NCI-H2081 (cell line): ENCODE measurements at regions not wholly inside any gene's neighbourhood (a gene's known extent, or its start where the extent isn't known, plus 50 kb on each side); places are given as distances from the start of the nearest gene placed in this dataset.

Experiments used
- DNase-seq, 2 experiments: peaks; one replicate each; lab custom pipeline; 2025; lab: John Stamatoyannopoulos, UW

DNA sequence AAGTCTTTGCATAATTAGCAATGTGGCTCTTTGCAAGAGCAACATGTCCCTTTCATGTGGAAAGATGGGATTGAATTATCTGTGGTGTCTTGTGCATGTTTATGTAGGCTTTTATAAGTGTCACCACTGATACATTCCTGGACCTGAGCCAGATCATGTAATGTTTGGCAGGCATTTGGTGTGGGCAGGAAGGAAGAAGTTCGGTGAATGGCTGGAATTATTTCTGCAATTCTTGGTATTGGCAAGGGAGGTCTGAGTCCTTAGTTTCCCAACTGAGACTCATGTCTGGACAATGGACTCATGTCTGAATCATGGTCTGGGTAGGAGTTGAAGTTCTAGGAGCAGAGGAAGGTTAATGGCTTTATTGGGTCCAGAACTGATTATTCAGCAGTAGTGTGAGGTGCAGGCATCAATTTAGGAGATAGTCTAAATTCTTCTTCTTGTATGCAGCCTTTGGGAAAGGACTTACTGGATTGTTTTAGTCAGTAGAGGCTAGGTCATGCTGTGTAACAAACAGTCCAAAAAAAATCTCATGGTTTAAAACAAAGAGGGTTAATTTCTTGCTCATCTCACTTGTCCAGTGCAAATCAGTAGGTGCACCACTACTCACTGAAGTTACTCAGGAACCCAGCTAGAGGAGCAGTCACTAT is 186.5 kb upstream of the LHX5 start:
- DNase-seq = no peak

DNA sequence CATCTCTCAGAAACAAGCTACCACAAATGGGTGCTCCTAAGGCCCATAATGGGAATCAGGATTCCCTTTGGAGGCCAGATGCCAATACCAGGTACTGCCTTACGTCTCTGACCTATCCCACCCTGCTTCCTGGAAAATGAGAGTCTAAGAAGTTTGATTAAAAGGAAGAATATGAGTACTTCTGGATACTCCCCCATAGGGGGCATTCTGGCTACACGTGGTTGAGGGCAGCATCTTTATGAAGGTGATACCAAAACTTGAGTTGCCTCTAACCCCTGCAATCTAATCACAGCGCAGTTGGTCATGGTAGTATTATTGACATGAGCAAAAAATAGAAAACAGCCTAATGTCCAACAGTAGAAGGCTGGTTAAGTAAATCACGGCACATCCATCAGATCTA is 184.2 kb upstream of the LHX5 start:
- no peak for DNase-seq

DNA sequence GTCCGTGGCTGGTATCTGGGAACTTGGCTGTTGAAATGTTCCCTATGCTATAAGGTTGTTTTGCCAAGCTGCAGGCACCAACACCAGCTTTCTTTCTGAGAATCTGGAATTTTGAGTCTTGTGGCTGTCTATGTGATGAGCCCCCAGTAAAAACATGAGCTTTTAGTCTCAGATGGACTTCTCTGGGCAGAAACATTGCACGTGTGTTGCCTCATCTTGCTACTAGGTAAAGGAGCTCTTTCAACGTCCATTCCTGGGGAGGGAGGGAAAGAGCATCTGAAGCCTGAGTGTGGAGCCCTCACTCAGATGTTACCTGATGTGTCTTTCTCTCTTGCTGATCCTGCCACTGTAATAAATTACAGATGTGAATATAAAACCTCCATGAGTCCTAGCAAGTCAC is 183.8 kb upstream of the LHX5 start:
- no peak for DNase-seq

DNA sequence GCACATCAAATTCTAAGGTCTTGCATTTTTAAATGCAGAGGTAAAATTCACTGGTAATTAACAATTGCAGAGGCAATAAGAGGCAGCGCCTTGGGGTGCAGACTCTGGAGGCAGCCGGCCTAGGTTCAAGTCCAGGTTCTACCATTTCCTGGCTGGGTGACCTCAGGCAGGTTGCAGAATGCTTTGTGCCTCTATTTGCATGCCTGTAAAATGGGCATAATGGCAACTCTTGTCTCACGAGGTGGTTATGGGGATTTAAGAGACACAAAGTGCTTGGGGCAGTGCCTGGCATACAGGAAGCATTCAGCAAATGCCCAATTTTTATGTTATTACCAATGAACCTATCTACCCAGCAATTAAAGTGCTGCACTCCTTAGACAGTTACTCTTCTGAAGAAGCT is 180.0 kb upstream of the LHX5 start:
- DNase-seq = no peak

DNA sequence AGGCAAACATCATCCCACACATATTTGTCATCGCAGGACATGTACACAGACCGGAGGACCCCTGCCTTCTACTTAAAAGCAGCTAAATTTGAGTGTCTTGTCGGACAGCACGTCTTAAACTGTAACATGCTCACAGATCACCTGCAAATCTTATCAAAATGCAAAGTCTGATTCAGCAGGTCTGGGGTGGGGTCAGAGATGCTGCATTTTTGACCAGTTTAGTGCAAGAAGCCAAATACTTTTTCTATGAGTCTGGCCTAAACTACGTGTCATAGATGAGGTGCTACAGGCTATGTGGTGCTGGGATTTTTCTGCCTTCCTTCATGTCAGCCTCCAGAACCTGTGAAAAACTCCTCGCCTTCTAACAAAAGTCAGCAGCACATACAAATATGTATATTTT is 178.8 kb upstream of the LHX5 start:
- DNase-seq = no peak

DNA sequence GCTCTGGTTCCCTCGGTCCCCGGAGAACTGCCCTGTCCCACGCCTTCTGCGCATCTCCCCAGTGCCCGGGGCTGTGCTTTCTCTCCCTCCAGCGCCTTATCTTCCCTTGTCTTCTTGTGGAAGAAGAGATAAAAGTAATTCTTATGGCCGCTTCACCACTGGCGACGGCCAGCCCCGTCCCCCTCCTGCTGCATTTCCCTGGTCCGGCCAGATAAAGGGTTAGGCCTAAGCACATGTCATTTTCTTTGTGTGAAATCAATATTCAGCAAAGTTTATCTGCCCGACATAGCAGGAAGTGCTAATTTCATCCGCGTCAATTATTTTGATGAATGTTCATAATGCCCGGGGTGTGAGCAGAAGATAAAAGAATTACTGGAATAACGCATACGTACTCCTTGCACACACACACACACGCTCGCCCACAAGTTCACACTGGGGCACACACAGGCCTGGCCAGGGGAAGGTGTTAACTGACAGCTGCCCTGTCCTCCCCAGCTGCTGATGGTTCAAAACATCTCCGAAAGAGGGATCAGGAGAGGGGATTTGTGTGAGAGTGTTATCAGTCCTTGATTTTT is 177.7 kb upstream of the LHX5 start:
- DNase-seq = no peak

DNA sequence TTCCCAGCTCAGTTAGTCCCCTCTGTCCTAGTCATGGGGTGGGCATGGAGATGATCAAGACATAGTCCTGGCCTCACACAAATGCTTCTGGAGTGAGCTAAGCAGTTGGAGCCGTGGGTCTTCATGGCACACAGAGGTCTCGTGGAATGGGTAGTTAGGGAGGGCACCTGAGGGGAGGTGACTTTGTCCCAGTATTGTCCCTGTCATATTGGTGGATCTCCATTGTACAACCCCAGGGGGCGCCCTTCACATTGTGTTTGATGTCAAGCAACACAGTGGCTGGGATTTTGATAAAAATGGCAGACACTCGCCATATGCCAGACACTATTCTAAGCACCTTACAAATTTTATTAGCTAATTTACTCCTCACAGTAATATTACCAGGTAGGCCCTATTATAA is 175.4 kb upstream of the LHX5 start:
- DNase-seq = no peak

DNA sequence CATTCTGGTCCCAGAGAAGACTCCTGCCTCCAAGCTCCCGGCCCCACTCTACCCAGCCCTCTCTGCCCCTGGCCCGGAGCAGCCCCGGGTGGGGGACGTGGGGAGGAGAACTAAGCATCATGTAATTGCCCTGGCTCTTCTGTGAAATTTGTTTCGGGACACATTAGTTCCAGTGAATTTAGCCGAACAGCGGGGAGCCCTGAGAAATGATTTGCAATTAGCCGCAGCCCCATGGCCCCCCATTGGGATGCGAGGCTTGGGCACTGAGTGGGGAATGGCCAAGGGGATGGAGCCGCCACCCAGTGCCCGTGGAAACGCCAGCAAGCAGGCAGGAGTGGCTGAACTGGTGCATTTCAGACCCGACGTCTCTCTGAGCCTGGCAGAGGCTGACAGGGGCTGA is 173.9 kb upstream of the LHX5 start:
- no peak for DNase-seq

DNA sequence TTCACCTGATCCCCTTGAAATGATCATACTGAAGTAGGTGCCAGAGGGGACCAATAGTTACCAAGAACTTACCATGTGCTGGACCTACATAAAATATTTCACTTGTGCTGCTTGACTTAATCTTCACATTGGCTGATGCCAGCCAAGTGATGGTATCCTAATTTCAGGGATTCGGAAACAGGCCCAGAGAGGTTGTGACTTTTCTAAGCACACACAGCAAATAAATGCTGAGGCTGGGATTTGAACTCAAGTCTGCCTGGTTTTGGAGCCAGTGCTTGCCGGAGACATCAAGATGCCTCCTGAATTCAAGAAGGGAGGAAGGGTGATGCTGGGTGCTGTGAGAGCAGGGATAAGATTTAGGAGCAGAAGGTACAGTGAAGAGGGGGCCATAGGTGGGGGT is 173.5 kb upstream of the LHX5 start:
- DNase-seq = no peak

DNA sequence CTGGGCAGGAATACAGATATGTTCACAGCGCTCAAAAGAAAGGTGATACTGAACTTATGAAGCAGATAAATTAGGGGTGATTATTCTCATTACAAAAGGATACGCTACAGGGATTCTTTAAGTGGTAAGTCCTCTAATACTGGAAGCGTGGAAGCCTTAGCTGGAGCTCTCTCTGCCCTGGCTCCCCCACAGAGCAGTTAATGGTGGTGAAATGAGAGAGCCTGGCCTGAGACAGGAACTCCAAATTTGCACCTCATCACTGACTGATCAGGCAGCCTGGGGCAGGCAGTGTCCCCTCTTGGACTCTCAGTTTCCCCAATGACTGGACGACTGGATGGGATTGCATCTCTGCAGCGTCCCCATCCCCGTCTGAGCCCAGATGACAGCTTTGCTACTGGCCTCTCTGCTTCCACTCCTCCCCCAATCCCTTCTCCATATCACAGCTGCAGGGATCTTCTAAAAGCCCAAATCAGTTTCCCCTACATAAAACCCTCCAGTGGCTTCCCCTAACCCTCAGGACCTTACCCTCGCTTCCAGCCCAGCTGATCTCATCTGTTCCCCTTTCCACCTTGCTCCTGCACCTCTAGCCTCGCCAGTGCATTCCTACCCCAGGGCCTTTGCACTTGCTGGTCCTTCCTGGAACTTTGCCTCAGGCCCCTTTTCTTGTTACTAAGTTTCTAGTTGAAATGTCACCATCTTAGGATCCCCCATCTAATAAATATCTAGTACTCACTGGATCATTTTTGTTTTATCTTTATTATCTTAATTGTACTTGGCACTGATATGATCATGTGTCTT is 171.7 kb upstream of the LHX5 start:
- DNase-seq = no peak

DNA sequence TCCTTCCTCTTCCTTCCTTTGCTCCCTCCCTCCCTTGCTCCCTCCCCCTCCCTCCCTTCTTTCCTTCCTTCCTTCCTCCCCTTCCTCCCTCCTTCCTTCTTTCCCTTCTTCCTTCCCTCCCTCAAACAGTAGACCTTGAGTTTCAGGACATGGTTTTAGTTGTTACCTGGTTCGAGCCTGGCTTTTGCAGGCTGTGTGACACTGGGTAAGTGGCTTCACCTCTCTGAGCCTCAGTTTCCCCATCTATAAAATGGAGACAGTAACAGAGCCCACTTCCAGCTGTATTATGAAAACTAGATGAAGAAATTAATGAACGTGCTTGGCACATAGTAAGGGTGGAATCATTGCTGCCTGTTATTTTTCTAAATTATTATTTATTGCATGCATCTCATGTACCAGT is 171.0 kb upstream of the LHX5 start:
- DNase-seq = no peak

DNA sequence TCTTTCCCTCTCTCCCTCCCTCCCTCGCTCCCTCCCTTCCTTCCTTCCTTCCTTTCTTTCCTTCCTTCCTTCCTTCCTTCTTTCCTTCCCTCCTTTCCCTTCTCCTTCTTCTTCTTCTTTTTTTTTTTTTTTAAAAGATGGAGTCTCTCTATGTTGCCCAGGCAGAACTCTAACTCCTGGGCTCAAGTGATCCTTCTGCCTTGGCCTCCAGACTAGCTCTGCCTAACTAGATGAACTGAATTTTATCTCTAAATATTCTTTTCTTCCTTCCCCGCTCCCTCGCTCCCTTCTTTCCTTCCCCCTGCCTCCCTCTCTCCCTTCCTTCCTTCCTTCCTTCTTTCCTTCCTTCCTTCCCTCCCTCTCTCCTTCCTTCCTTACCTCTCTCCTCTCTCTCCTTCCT is 170.5 kb upstream of the LHX5 start:
- DNase-seq = no peak

DNA sequence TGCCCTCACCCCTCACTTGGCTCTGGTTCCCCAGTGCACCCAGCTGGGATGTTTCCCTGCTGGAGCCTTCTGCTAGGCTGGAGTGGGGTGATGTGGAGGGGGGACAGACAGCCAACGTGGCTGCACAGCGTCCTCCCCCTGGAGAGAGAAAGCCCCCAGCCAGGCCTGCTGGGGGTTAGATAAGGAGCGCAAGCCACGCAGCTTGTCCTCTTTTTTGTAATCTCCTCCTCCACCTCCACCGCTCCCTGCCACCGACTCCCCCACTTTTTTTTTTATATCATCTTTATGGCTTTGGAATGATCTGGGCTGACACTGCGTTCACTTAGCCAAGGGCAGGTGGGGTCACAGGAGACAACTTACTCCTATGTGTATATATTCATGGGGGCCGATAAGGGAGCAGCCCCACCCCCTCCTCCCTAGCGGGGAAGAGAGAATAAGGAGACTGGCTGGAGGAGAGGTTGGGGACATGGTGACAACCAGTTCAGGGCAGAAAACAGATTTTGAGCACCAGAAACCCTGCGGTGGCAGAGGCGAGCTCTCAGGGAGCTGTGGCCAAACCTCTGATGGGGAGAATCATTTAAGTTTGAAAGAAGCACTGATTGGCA is 169.9 kb upstream of the LHX5 start:
- DNase-seq = no peak

DNA sequence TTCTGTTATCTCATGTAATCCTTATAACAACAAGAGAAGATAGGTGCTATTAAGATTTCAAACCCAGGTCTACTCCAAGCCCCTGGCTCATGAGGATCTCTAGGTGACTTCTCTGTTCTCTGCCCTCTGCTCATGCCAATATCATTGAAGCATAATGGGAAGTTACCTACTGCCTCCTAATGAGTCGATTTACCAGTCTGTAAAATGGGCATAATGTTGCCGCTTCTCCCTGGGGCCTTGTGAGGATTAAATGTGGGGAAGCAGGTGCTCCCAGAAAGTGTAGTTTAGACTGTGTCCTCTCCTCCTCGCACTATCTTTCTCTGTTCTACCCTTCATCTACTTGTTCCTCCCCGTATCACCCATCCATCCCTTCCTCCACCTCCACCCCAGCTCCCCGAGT is 169.2 kb upstream of the LHX5 start:
- no peak for DNase-seq

DNA sequence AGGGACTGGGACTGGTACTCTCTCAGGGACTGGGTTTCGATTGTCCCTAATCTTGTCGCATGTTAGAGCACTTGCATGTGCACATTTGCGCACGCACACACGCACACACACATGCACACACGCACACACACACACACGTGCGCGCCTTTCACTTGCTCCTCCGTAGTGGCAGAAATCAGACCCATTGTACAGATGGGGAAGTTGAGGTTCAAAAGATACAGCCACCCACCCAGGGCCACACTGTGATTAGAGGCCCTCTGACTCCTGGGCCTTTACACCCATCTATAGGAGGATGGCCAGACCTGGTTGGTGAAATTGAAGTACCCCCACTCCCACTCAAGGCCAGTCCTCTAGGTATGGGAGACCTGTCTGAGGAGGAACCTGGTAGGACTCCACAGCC is 167.8 kb upstream of the LHX5 start:
- no peak for DNase-seq

DNA sequence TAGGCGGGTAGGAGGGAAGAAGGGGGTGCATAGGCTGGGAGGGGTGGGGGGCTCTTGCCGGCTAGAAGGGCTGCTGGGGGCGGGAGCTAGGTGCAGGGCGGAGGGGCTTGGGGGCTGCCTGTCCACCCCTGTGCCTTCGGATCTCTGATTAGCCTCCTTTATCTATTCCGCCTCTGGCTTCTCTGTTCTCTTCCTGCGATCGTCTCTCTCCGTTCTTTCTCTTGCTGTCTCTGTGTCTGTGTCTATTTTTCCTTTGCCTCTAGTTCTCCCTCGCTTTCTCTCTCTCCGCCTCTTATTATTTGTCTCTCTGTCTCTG is 166.7 kb upstream of the LHX5 start:
- DNase-seq = no peak

DNA sequence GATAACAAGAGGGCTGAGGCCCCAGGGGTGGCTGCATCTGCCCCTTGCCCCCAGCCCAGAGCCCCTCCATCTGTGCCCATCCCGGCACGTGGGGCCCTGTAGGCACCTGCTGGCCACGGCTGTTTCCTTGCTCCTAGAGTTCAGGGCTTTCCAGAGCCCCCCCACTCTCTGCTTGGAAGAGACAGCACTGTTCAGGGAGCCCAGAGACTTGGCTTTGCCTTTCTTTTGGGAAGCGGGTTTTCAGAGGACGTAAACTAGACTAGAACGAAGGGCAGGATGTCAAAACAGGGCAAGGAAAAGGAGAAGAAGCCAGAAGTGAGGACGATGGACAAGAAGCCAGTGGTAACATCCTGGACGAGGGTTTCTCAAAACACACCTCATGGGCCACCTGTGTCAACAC is 163.3 kb upstream of the LHX5 start:
- no peak for DNase-seq

DNA sequence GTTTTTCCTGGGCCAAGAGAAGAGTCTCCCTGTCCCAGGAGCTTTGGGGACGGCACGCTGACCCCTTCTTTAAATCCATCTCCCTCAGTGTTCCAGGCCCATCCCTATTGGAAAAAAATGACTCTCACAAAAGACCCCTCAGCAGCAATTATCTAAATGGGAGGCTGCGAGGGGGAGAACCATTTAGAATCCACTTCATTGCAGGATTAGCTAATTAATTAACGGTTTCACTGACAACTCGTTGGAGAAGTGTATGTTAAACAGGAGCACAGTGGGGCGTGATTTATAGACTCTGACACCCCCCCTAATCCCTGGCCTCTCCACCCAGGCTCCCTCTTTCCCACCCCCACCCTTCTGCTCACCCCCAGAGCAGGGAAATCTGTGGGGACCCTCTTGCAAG is 162.8 kb upstream of the LHX5 start:
- no peak for DNase-seq

DNA sequence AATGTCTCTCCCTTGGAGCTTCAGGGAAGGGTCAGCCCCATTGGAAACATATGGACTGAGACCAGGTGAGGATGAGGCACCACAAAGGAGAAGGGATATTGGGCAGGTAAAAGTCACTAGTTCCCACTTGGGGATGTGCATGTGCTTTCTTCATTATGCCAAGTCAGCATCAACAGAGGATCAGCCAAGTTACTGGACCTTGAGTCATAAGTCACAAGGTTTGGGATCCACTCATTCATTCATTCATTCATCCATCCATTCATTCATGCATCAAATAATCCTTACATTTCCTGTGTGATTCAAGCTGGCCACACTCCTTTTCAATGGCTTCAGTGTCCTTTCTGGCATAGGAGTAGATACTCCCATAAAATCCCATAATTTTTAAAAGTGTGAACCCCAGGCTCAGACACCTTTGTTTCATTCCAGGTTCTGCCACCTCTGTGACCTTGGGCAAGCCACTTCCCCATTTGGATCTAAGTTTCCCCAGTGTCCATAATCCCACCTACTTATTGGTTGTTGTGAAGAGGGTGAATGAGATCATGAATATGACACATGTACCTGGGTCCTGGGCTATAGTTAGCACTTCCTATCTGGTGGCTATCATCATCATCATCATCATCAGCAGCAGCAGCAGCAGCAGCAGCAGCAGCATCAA is 162.1 kb upstream of the LHX5 start:
- no peak for DNase-seq

DNA sequence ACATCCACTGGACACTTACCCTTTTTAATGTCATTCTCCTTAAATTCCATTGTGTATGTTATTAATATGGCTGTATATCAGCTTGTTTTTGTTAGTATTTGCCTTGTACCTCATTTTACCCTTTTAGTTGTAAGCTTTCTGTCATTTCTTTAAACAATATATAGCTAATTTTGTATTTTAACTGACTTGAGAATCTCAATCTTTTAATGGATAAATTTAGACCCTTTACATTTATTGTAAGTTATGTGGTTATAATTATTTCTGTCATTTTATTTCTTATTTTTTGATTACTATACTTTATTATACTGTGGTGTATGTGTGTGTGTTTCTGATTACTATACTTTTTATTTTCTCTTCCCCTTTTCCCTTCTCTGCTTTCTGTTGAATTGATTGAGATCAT is 159.0 kb upstream of the LHX5 start:
- no peak for DNase-seq

DNA sequence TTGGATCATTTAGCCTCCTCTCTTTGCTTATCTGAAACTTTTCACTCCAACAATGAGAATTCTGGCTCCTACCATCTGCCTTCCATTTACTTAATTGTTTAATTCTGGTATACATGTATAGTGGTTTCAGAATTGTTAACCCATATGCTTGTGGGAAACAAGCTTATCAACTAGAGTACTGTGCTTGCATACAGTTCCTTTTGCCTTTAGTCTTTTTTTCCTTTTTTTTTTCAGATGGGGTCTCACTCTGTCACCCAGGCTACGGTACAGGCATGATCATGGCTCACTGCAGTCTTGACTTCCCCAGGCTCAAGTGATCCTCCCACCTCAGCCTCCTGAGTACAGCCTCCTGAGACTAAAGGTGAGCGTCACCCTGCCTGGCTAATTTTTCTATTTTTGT is 153.8 kb upstream of the LHX5 start:
- no peak for DNase-seq

DNA sequence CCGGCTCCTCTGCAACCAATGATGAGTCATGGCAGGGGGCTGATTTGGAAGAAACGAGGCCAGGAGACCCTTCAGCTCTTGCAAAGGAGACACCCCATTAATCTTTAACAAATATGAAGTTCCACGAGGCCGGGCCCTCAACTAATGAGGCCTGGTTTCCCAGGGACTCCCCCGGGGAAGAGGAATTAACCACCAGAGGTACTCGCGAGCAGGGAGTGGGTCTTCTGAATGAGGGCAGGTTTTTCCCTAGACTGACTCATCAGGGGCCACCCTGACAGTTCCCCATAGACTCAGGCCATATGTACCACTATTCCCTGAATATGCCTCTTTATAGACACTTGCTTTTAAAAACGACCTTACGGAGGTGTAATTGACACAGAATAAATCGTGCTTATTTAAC is 150.7 kb upstream of the LHX5 start:
- no peak for DNase-seq

DNA sequence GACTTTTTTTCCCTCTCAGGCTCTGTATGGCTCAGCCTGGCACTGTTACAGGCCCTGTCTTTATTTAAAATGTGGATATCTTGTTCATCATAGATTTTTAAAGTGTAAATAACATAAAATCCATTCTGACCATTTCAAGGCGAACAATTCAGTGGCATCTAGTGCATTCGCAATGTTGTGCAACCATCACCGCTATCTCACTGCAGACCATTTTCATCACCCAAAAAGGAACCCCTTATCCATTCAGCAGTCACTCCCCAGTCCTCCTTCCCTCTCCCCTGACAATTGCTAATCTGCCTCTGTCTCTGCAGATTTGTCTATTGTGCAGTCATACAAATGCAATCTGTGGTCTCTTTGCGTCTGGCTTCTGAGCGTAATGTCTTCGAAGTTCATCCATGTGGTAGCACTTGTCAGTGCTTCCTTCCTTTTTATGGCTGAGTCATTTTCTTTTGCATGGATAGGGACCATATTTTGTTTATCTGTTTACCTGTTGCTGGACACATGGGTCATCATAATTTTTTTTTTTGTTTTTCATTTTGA is 148.8 kb upstream of the LHX5 start:
- DNase-seq = no peak
